ENCODE measurements at regions not wholly inside any gene's neighbourhood (a gene's known extent, or its start where the extent isn't known, plus 50 kb on each side); places are given as distances from the start of the nearest gene placed in this dataset.

DNA sequence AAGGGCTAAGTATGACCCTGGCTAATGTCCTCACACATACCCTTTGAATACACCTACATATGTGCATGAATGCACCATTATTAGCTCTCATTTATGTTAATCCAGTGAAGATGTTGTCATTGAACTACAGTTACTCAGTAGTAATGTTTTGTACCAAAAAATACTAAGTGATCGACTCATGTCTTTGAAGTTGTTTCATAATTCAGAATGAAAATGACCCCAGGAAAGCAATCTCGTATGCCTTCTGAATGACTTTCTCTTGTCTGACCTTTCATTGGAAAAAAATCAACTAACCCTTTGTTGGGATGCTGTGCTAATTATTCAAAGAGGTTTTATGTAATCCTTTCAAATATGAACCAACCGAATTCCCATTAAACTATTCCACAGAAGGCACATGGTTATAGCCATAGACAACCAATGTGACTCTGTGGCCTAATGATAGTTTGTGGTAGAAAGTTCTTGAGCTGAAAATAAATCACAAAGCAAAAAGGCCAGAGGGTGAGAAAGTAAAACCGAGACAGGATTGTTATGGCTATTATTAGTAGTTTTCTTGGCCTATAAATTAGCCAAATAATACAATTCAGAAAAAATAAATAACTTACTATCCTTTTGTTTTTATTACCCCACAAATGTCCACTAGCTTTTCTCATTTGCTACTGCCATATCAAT, 86.8 kb upstream of the STARD13 start:
- DNase-seq (ENCODE audit: low spot score), result no peak

DNA sequence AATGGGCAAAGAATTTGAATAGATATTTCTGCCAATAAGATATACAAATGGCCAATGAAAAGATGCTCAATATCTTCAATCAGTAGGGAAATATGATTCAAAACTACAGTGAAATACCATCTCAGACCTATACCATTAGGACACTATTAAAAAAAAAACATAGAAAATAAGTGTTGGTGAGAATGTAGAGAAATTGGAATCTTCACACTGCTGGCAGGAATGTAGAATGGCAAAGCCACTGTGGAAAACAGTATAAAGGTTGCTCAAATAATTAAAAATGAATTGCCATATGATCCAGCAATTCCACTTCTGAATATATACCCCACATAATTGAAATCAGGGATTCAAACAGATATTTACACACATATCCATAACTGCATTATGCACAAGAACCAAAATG, 88.1 kb upstream of the STARD13 start:
- DNase-seq (ENCODE audit: low spot score), result no peak

DNA sequence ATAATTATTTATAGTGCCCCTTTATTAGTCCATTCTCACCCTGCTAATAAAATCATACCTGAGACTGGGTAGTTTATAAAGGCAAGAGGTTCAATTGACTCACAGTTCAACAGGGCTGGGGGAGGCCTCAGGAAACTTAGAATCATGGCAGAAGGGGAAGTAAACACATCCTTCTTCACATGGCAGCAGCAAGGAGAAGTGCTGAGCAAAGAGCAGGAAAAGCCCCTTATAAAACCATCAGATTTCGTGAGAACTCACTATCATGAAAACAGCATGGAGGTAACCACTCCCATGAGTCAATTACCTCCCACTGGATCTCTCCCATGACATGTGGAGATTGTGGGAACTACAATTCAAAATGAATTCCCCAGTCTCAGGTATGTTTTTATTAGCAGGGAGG, 89.9 kb upstream of the STARD13 start:
- DNase-seq (ENCODE audit: low spot score), result no peak

DNA sequence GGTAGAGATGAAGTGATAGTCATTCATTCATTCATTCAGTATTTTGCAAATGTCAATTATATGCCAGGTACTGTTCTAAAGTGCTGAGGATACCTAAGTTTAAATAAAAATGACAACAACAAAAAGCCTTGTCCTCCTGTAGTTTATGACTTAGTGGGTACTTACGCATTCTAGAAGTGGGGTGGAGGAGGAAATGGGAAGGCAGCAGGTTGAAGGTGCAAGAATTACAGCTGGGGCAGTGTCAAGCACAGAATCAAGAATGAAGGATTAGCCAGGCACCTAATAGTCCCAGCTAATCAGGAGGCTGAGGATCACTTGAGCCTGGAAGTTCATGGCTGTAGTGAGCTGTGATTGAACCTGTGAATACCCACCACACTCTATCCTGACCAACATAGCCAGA, 90.7 kb upstream of the STARD13 start:
- no peak for DNase-seq (ENCODE audit: low spot score)

DNA sequence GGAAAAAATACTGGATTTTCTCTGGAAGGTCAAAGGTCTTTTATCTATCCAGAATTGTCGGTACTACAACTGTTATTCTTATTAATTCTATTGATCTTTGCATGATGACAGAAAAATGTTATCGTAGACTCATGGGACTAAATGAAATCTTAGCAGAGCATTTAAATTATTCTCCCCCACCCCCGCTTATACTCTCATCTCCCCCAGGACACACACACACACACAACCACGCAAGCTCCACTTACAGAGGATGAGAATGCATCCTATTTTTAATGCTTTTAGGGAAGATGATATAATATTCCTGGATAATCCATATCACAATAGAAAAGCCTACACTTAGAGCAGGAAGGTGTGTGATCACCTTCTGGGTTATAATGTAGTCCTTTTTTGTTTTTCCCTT, 91.9 kb upstream of the STARD13 start:
- no peak for DNase-seq (ENCODE audit: low spot score)

DNA sequence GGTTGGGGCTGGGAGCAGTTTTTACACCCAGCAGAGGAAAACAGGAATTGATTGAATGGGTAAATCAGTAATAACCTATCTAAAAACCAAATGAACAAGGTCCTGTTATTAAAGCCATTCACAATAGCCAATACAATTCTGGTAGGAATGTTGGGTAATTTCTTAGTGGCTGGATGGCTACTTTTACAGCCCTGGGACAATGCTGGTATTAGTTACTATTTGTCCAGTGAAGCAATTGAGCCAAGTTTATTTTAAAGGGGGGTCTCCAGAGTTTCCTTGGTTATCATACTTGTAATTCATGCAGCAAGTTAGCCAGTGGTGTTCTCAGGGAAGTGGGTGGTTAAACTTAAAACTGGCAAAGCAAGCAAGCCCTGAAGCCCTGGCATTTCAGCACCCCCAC, 92.3 kb upstream of the STARD13 start:
- DNase-seq (ENCODE audit: low spot score), result no peak

DNA sequence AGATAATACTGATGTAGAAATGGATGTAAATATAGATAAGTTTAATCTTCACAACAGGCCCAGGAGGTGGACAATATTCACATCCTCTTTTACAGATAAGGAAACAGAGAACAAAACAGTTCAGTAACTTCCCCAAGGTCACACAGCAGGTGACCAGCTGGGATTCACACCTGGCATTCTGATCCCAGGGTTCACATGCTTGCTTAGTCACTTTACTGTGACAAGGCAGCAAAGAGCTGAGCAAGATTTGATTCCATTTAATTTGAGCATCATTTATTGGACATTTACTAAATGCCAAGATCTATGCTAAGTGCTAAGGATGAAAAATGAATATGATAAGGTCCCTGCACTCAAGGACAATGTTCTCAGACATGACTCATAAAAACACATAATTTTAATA, 94.1 kb upstream of the STARD13 start:
- DNase-seq (ENCODE audit: low spot score), result no peak

DNA sequence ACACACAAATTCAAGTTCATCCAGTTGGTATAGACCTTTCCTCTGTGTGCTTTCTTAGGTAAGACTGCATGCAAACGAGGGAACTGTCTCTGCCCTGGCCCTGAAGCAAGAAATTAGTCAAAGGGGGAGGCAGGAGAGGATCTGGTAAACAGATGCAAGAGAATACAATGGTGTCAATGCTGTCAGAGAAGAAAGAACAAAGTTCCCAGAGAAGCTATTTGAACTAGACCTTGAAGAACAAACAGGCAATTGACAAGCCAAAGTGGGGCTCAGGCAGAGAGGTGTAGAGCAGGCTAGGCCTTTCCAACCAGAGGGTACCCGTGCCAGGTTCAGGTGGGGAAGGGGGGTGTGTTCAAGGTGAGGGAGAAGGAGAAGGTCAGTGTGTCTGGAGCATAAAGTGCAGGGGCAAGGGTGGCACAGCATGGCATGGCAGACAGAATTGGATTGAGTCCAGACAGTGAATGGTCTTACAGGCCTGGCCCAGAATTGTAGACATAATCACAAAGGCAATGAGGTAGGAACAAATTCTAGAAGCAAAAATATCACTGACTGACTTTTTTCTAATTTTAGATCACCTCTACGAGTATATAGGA, 95.0 kb upstream of the STARD13 start:
- no peak for DNase-seq (ENCODE audit: low spot score)

DNA sequence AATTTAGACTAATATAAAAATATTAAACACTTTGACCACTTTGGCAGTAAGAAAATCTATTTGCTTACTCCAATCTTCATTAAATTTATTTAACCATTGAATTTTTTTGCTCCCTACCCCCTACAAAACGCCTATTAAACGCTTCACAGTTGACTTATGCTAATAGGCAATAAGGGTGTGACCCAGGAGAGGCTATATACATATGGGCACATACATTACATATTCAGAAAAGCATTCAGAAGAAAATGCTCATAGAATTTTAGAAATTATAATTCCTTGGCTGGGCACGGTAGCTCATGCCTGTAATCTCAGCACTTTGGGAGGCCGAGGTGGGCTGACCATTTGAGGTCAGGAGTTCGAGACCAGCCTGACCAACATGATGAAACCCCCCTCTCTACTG, 95.6 kb upstream of the STARD13 start:
- no peak for DNase-seq (ENCODE audit: low spot score)

DNA sequence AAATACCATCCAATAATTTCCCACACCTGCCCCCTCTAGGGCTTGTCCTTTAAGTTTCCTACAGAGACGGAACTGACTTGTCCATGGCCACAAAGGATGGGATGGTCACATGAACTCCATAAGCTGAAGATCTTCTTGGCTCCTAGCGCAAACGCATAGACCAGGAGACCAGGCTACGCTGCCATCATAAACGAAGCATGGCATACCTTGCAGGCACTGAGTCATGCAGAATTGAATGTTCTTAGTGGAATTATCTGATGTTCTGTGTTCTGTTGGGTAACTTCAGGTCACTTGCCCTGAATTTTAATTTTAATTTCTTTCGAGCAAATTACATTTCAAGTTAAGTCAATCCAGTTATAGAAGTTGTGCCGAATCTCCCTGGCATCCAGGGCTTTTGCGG, 96.4 kb upstream of the STARD13 start:
- DNase-seq (ENCODE audit: low spot score), result no peak

DNA sequence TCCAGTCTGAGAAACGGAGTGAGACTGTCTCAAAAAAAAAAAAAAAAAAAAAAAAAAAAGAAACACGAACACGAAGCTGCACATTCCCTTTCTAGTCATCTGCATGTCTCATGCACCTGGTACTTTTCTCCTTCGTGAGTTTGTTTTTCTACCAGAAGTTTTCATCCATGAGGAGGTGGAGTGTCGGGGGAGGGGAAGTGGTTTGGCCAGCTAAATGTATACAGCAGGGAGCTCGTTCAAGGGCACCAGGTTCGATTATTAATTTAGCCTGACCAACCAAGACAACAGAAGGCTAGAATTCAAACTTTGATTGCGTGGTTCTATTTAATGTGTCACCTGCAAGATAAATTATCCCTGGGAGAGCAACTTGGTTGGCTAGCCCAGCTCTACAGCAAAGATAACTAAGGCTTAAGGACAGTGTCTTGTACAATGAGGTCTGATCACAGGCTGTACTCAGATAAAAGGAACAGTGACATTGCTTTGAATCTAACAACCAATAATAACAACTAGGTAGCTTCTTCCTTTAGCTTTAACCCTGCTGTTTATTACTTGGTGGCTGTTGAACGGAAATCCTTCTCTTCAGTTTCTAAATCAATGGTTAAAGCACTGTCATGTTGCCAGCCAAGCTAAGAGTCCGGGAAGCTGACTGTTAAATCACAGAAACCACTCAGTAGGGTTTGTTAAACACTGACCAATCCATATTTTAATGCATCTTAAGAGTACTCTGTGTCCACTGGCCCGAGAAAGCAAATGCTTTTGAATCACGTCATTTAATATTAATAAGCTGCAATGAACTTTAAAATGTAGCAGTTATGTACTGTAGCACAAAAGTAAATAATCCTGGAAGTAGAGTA, 98.4 kb upstream of the STARD13 start:
- no peak for DNase-seq (ENCODE audit: low spot score)

DNA sequence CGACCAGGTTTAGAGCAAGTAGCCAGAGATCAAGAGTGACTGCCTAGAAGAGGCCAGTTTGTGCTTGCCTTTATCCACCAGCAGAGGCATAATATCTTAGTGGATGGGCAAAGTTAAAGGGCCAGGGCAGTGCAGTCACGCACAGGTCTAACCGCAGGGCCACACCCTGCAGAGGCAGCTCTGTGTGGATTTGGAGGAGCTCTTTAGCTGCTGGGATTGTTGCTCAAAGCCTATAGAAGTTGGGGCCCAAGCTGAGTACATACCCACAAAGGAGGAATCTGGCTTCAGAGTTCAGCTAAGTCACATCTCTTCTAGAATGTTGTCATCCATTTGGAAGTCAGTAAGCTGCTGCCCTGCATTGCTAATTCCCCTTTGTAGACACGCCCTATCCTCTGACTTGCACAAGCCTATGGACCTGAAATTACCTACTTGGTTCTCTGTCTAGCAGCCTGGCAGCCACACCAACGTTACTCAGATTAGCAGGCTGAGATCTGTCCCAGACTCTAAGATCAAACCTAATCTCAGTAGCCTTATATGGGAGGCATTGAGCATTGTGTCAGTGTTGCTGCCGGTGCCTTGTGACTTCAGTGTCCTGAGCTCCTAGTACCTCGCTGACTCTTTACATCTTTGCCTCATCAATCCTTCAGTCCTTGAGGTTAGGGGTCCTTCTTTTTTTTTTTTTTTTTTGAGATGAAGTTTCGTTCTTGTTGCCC, 102.9 kb upstream of the STARD13 start:
- no peak for DNase-seq (ENCODE audit: low spot score)

DNA sequence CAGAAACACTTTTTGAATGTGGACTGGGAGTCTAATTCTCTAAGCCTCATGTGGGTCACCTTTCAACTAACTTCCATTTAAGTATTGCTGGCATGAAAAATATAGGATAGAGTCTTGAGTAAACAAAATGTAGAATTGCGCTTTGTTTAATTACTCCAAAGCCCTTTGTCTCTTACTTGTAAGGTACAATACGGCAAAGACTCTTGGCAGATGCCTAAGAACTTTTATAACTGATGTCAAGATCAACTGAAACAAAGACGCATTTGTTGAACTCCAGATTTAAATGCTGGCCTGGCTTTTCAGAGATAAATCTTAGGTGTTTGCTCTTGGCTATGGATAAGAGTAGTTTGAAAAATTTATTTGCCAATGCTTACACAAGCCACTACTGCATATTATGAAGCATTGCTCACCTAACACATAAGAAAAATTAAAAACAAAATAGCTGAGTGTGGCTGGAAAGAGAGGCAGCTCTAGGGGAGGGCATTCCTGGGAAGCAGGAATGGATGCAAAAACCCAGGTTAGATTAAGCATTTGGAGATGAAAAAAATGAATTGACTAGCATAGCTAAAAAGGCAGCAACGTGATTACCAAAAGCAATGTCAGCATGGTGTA, 107.3 kb upstream of the STARD13 start:
- no peak for DNase-seq (ENCODE audit: low spot score)

DNA sequence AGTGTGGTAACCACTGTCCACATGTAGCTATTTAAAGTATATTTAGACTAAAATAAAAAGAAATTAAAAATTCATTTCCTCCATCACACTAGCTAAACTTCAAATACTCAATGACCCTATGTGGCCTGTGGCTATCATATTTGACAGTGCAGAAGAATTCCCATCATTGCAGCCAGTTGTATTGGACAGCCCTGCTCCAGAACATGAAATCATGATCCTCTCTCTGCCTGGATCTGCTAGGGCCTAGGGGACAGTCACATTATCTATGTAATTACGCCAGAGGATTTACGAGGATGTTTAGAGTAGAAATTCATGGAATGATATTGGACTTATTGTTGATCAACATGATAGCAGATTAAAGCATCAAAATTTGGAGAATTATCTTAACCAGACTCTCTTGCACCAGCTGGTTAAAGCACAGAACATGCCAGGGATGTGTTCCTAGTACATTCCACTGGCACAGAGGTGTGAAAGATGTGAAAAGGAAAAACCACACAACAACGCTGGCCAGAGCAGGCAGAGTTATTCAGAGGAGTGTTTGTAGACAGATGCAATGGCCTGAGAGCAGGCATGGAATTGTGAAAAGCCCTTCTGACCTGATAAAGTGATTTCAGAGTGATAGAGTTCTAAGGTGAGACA, 108.9 kb upstream of the STARD13 start:
- no peak for DNase-seq (ENCODE audit: low spot score)

DNA sequence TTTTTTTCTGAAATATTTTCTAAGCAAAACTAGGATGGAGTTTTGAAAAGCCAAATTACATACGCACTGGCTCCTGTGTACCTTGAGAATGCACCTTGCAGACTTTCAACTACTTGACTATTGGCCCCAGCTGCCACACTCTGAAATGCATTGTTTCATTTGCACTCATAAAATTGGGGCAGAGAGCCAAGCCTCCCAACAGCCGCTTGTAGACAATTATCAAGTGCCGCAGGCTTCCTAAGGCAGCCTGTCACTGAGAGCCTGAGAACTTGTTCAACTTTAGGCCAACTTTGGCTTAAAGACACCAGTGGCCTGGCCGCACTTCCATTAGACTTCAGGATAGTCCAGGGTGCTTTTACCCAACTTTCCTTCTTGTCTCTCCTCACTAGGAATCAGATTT, 115.7 kb upstream of the STARD13 start:
- DNase-seq (ENCODE audit: low spot score), result no peak

DNA sequence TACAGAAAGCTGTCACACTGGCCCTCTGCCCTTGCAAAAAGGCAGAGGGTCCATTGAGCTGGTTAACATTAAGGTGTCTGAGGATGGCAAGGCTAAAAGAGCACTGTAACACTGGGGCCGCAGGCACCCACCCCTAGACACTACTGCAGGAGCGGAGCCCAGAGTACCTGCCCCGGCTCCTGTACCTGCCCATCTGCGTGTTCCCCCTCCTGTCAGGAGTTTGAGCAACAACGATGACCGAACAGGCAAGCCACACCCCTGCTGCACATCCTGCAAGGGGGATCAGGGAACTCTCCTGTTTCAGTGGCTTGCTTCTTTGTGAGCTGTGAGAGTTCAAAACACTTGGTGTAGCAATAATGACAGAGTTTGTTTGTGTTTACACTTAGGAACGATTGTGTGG, 117.4 kb upstream of the STARD13 start:
- DNase-seq (ENCODE audit: low spot score), result no peak

DNA sequence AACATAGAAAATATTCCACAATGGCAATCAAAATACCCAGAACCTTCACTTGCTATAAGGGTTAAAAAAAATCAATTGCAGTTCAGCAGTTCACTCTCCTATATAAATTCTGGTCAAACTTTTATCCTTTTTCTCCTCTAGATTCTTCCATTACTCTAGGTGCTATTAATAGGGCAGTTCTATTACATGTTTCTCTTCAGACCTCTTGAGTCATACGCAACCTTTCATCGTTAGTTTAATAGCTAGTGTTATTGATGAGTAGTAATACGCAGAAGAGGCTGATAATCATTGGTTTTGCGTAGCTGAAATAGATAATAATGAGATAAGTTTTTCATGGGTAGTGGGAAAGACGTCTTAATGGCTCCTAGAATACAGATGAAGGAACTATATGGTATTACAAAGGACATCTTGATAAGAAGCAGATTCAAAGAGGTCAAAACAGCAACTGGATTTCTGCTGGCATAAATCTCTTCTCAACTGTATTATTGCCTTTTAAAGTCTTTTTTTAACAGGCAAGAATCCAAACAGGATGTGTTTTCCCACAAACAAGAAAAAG, 118.3 kb upstream of the STARD13 start:
- DNase-seq (ENCODE audit: low spot score), result no peak

DNA sequence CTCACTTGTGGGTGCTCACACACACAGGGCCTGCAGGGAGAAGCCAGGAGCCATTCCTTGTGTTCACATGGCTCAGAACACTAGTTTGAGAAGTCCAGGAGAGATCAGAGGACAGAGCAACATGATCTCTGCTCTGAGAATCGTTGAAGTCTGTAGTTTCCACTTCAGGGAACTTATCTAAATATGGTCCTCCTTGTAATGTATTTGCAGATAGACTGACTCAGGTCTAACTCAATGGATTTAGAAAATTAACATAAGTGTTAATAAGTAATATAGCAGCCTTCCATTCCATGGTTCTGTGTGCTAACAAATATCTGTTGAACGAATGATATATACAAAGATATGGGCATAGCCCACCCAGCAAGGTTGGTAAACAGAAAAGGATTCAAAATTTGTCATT, 119.8 kb upstream of the STARD13 start:
- DNase-seq (ENCODE audit: low spot score), result no peak

DNA sequence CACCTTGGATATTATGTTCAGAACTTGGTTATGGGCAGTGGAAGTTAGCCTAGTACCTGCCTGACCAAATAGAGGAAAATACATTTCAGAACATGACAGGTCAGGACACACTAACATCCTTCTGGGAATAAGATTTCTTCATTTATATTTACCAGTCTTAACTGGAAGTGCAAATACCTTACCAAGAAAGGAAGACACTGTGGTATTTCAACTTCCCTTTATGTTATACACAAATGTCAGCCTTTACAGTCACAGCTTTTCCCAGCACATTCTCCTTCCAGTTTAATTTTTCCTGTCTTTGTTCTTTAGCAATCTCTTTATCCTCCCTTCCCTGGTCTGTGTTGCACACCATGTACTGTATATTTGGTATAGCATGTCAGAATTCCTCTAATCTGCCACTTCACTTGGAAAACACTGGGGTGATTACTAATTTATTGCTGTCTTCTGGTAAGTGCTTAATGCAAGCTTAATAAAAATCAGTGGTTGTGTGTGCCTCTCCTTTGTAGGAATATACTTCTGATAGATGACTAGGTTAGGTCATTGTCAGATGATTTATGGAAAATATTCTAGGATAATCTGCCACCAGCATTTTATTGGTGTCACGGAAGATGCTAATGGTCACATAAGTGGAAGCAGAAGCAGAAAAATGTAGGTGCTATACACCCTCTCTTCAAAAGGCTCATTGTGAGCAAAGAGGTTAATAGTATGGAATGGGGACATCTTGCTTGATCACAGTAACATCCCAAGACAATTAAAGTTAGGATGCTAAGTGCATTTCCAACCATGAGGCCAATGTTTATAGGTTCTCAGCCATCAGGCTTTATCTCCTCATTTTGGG, 124.3 kb upstream of the STARD13 start:
- DNase-seq (ENCODE audit: low spot score), result no peak

DNA sequence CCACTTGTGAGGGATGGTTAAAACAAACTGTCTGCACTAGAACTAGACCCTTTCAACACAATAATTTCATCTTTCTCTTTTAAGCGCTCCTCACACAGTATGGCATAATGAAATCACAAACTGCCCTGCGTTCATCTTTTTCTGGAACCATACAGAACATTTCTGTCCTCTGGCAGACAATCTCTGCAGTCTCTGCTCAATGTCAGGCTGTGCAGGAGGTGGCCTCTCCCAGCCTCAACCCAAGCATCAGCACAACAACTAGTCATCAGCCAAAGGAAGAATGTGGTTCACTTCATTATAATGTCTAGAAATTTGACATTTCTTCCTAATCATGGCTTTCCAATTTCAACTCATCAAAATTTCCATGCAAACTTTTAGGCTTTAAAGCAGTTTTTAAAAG, 125.1 kb upstream of the STARD13 start:
- DNase-seq (ENCODE audit: low spot score), result no peak

DNA sequence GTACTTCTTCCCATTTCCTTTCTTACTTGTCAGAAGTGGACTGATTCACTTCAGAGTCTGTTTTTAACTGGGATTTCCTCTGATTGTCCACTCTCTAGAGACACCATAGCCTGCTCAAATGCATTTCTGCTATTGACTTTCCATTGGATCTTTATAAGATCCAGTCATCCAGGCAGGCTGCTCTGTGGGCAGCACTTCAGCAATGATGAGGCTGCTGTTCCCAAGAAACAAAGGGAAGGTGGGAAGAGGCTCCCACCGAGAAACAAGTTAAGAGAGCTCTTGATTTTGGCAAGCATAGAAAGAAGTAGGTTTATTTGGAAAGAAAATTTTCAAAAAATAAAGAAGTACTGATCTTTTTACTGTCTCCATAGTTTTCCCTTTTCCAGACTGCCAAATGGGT, 125.8 kb upstream of the STARD13 start:
- no peak for DNase-seq (ENCODE audit: low spot score)

All from NAMALWA (cell line).